GM21515 (cell line): ENCODE measurements at regions not wholly inside any gene's neighbourhood (a gene's known extent, or its start where the extent isn't known, plus 50 kb on each side); places are given as distances from the start of the nearest gene placed in this dataset.
A peak's percentile ranks its signal among the peaks of the same experiment; 100 is the strongest.

ENCODE experiments used
- ATAC-seq: cut with Tn5 transposase; IDR thresholded peaks from one replicate; pipeline ENCODE4 v1.9.1; 2021; ENCODE audit not compliant: unreplicated experiment

DNA sequence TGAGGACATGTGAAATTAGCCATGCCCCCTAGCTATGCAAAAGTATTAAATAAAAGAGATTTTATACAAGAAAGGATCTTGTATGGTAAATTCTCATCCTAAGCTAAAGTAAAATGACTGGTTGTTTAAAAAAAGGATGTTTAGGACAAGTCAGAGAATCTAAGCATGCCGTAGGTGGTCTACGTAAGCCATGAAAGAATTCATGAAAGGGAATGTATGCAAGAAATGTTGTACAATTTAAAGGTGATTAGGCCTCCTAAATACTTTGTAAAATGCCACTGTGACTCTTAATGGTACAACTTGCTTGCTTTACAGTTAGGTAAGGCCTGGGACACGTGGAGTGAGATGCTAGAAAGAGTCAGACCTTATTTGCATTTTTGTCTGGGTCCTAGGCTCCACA lies 209.0 kb downstream of the EFHB start:
- ATAC-seq: no peak

DNA sequence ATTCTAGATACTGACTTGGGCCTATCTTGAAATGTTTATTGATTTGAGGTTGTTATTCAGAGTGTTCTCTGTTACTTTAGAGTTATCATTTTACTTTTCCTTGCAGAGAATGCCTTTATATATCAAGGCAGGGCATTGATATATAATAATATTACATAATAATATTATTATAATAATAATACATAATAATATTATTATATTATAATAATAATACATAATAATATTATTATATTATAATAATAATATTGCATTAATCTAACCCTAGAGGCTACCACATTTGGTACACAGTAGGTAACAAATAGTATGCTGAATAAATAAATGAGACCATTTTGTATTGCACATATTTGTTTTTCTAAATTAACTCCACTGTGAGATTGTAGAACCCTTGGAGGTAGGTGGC lies 216.3 kb downstream of the EFHB start:
- ATAC-seq: no peak

DNA sequence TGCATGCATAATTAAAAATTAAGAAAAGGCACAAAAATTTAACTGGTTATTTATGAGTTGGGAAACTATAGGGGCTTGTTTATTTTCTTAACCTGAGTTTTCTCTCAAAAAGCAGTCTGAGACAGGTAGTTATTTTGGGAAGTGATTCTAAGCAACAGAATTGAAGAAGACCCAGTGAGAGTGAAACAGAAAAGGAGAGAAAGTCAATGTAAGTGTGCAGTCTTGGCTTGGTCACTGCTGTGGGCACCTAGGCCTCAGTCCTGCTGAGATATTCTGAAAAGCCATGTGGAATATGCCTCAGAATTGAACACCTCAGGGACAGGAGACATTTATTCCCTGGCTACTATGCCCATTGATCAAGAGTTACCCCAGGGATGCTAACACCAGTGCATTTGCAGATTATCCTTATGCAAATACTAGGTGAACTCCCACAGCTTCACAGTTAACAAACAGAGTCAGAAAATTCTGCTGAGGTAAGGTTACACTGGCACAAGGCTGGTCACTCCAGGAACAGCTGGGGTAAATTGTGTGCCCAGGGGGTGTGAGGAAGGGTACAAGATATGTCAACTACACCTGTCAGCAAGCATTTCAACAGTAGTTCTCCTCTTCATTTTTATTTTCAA lies 222.7 kb downstream of the EFHB start:
- peak; percentile 74 for ATAC-seq

DNA sequence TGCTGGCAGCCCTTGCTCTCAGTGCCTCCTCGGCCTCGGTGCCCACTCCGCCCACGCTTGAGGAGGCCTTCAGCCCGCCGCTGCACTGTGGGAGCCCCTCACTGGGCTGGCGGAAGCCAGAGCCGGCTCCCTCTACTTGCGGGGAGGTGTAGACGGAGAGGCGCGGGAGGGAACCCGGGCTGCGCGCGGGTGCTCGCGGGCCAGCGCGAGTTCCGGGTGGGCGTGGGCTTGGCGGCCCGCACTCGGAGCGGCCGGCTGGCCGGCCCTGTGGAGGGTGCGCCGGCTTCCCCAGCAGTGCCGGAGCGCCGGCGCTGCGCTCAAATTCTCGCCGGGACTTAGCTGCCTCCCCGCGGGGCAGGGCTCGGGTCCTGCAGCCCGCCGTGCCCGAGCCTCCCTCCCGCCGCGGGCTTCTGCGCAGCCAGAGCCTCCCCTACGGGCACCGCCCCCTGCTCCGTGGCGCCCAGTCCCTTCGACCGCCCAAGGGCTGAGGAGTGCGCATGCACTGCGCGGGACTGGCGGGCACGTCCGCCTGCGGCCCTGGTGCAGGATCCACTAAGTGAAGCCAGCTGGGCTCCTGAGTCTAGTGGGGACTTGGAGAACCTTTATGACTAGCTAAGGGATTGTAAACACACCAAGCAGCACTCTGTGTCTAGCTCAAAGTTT lies 231.5 kb downstream of the EFHB start:
- ATAC-seq: no peak

DNA sequence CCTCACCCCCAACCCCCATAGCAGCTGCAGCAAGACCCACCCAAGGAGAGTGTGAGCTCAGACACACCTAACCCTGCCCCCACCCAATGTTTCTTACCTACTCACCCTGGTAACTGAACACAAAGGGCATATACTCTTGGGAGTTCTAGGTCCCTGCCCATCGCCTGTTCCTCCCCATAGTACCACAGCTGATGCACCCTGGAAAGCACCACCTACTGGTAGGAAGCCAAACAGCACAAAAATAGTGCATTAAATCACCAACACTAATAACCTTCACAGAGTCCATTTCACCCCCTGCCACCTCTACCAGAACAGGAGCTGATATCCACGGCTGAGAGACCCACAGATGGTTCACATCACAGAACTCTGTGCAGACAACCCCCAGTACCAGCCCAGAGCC lies 245.2 kb downstream of the EFHB start:
- ATAC-seq: no peak

DNA sequence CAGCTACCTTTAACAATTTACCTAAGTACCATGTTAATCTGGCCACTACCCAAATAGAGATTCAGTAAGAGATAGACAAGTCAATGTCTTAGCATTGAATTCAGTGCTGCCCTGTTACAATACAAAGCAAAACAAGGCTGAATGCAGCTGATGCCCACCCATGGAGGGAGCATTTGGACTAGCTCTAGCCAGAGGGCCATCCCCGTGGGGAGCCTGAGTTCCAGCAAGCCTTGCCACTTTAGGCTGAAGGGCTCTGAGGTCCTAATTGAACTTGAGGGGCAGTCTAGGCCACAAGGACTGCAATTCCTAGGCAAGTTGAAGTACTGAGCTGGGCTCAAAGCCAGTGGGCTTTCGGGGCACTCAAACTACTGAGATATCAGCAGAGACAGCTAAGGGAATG lies 265.9 kb downstream of the EFHB start:
- no peak for ATAC-seq

DNA sequence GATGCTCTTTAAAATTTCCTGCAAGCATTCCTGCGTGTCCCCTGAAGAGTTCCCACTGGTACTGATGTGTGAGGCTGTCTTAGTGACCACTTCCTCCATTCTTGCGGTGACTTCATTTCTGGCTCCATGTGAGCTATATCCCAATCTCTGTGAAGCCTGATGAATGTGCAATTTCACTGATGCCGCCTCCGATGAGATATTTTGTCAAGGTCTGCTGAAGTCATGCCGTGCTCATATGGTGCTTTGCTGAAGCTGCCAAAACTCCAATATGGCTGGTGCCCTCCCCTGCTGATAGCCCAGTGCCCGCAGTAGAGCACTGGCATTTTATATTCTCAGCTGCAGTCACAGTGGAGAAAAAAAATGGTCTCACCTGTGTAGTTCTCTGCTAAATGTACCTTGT lies 271.5 kb downstream of the EFHB start:
- no peak for ATAC-seq

DNA sequence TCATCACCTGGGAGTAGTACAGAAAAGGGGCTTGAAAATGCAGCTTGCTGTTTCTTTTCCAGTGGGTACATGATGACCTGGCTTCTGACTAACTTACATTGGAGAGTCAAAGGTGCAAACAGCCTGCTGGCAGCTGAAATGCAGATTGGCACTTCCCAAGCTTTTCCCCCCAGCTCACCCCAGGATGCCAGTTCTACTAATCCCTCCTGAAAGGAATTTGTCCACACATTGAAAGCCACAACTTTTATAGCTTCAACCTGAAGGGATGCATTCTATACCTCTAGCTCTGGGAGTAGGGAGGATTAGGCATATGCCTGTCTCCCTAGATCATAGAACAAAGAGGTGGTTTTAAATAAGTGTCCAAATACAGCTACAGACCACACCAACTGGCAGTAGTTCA lies 281.7 kb downstream of the EFHB start:
- ATAC-seq: no peak

DNA sequence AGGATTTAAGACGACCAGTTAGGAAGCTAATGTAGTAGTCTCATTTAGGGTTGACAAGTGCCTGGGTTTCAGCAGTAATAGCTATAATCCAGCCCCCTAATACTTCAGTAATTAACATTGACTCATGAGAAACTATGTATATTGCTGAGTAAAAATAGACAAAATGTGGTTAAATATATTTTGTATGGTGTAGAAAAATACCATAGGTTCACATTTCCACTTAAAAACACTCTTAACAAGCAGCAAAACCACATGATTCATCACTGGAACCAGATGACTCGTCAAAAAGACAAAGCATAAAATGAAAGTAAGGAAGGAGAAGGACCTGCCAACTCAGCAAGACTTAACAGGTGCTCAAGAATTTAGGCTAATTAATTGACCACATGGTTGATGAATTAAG lies 288.9 kb downstream of the EFHB start:
- no peak for ATAC-seq

DNA sequence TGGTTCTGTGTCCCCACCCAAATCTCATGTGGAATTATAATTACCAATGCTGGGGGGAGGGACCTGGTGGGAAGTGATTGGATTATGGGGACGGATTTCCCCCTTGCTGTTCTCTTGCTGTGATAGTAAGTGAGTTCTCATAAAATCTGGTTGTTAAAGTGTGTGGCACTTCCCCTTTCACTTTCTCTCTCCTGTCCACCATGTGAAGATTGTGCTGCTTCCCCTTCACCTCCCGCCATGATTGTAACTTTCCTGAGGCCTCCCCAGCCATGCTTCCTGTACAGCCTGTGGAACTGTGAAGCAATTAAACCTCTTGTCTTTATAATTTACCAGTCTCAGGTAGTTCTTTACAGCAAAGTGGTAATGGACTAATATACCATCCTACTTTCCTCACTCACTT lies 289.6 kb downstream of the EFHB start:
- peak; percentile 67 for ATAC-seq

DNA sequence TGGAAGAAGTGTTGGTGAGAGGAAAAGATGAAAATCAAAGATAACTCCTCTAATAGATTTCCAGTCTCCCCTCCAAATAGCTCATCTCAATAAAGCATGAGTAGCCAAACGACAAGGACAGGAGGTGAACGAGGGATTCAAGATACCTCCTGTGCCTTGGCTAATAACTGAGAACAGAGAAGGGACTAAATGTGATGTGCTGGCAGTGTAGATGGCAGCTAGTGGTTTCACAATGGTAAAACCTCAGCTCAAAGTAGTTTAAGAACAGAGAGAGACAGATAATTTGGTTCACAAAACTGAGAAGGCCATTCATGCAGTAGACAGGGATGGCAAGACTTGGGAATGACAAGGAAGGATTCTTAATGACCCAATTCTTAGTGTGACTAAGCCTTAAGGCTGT lies 292.6 kb downstream of the EFHB start:
- ATAC-seq: no peak

DNA sequence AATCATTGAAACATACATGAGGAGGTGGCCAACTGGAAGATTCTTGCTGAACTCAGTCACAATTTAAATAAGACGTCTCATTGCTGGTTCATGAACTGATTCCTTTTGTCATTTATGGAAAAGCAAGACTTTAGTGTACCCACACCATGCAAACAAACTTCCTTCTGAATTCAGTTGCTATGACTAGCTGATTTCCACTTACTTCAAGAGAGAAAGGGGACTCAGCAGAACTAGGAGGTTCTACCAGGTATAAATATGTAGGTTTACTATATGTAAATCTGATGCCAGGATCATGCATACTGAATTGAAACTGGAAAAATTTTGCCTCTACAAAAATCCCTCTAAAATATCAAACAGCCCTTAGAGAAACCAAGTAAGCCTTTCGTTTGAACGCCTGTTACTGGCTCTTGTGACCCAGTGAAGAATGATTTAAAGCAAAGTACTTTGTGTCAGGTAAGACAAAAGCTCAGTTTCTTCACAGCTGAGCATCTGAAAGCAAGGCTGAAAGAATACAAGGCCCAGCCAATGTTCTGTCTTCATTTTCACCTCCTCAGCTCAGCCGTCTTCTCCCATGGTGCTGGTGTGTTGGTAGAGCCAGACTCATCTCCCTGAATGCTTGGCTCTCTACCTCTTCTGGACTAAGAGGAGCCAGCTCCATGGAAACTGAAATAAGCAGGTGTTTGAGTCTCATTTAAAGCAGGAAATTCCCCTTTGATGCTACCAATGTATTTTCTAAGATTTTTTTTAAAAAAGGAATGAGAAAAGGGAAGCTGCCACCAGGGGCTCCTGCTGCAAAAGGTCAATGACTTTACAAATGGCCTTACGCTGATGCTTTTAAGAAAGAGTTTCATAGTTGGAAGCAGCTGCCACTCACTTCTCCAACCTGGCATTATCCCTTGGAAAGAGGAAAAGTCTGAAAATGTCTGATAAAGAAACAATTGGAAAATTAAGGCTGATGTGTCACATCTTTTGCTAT lies 301.6 kb downstream of the EFHB start:
- no peak for ATAC-seq

DNA sequence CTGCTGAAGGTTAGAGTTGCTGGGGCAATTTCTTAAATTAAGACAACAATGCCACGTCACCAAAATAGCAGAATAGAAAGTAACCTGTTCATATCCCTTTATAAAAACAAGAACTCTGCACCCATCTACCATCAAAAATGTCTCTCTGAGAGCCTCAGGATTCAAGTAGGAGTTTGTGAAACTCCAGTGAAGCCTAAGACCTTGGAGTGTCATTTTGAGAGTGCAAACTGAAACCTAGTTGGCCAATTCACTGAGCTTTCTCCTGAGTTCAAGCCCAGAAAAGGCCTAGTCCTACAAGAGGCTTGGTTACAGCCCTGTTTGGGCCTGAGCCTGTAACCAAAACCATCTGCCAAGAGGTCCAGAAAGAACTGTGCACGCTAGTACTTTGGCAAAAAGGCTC lies 335.1 kb downstream of the EFHB start:
- peak; percentile 91 for ATAC-seq

DNA sequence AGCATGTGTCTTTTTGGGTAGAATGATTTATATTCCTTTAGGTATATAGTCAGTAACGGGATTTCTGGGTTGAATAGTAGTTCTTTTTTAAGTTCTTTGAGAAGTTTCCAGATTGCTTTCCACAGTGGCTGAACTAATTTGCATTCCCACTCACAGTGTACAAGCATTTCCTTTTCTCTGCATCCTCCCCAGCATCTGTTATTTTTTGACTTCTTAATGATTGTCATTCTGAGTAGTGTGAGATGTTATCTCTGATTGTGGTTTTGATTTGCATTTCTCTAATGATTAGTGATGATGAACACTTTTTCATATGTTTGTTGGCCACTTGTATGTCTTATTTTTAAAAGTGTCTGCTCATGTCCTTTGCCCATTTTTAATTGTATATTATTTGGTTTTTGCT lies 337.6 kb downstream of the EFHB start:
- ATAC-seq: peak; percentile 45

DNA sequence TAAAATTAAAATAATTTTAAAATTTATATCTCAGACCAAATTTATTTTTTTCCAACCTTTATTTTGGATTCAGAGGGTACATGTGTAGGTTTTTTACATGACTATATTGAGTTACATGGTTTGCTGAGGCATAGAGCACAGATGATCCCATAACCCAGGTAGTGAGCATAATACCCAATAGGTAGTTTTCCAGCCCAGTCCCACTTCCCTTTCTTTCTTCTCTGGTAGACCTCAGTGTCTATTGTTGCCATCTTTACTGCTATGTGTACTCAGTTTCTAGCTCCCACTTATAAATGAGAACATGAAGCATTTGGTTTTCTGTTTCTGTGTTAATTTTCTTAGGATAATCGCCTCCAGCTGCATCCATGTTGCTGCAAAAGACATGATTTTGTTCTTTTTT lies 338.1 kb downstream of the EFHB start:
- no peak for ATAC-seq
